ENCODE measurements at regions not wholly inside any gene's neighbourhood (a gene's known extent, or its start where the extent isn't known, plus 50 kb on each side); places are given as distances from the start of the nearest gene placed in this dataset.
"Not testable (repeated sequence)": the region's sequence is repeated elsewhere in the genome, so short reads cannot be mapped to it uniquely, and the experiment has no call there.

DNA sequence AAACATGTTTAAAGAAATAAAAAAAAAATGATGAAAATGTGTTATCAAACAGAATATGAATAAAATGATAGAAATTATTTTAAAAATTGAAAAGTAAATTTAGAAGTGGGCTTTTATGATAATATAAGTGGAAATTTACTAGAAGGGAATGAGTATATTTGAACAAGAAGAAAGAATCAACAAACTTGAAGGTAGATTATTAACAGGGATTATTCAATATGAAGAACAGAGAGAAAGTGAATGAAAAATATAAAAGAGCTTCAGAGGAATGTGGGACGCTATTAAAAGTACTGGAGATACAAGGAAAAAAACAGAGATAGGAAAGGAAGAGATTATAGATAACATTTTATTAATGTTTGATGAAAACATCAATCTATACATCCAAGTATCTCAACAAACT is 1014.4 kb upstream of the CITED2 start:
- DNase-seq, result no peak

- DNase-seq, result no peak
These were observed 1013.8 kb upstream of the CITED2 start for GRCh38 chr6:140388192-140388802.

DNA sequence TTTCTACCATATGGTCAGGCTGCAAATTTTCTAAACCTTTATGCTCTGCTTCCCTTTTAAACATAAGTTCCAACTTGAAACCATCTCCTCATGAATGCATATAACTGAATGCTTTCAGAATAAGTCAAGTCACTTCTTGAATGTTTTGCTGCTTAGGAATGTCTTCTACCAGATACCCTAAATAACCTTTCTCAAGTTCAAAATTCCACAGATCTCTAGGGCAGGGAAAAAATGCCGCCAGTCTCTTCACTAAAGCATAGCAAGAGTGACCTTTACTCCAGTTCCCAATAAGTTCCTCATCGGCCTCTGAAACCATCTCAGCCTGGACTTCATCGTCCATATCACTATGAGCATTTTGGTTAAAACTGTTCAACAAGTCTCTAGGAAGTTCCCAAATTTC is 1011.2 kb upstream of the CITED2 start:
- no peak for DNase-seq

- no peak for DNase-seq
These were observed 1007.9 kb upstream of the CITED2 start for GRCh38 chr6:140382355-140382754.

GRCh38 chr6:140380427-140381218 is 1006.2 kb upstream of the CITED2 start:
- DNase-seq, result no peak

DNA sequence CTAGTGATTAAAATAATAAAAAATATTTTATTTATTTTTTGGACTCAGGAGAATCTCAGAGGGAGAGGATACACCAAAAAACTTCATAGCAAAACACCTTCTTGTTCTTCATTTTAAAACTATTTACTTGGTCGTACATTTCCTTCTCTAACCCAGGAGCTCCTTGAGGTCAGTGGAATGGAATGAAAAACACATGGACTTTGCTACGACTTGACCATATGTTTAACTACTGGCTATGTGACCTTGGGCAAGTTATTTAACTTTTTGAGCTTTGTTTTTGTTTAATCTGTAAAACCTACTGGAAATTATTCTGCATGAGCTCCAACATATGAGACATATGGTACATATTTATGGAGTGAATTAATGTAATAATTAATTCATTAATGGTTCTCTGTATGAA is 1005.5 kb upstream of the CITED2 start:
- DNase-seq, result no peak

GRCh38 chr6:140376209-140376608 is 1001.8 kb upstream of the CITED2 start:
- DNase-seq, result no peak

DNA sequence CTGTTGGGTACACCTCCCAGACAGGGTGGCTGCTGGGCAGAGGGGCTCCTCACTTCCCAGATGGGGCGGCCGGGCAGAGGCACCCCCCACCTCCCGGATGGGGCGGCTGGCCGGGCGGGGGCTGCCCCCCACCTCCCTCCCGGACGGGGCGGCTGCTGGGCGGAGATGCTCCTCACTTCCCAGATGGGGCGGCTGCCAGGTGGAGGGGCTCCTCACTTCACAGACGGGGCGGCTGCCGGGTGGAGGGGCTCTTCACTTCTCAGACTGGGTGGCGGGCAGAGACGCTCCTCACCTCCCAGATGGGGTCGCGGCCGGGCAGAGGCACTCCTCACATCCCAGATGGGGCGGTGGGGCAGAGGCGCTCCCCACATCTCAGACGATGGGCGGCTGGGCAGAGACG is 999.3 kb upstream of the CITED2 start:
- DNase-seq, result not testable (repeated sequence)

DNA sequence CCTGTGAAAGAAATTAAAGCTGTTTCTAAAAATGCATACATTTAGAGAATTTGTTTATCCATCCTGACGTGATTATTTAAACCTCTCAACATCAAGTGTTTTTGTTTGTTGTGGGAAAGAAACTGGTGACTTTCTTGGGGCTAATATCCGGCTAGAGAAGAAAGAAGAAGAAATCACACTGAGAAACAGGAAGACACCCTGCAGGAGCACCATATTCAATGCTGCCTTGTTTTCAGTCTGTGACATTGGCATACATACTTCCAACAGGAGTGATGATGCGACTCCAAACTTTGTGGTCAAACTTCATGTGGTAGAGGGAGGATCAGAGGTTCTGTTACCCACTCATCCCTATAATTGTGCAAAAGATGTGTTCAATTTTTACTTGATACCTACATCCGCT is 997.6 kb upstream of the CITED2 start:
- DNase-seq, result no peak

DNA sequence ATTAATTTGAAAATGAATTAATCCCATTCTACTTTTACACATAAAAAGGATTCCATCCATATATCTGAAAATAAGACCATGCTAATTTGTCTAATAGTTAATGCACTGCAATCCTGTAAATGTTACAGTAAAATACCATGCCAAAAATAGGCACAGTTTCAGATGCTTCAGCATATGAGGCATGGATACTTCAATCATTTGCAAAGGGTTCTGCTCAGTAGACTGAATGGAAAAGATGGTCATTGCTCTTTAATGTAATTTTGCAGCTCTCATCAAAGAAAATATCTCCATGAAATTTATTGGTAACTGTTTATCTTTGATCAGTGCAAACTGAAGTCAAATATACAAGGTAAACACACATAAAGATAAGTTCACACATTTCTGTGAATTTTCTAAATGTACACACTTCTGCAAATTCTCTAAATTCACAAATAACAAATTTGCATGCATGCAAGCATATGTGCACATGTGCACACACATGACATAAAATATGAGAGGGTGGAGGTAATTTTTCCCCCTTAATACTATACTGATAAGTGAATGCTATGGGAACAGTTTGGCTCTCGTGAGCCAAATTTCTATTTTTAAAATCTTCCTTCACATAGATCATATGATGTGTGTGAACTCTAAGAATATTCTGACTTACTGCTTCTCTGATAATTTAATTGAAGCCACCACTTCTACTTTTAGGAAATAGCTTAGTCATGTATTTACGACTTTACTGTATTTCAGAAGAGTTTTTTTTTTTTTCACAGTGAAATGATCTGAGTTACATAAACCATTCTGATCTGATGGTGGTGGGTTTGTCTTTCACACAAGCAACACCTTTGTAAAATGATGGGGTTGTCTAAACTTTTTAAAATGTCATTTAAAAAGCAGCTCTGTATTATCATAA is 996.8 kb upstream of the CITED2 start:
- DNase-seq, result no peak

GRCh38 chr6:140370441-140370840 is 996.0 kb upstream of the CITED2 start:
- DNase-seq, result no peak

GRCh38 chr6:140366991-140367390 is 992.5 kb upstream of the CITED2 start:
- no peak for DNase-seq

DNA sequence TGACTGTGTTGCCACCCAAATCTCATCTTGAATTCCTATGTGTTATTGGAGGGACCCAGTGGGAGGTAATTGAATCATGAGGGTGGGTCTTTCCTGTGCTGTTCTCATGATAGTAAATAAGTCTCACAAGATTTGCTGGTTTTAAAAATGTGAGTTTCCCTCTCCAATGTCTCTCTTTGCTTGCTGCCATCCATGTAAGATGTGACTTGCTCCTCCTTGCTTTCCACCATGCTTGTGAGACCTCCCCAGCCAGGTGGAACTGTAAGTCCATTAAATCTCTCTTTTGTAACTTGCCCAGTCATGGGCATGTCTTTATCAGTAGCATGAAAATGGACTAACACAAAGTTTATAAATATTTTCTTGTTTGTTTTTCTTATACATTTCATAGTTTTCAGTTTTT is 990.5 kb upstream of the CITED2 start:
- no peak for DNase-seq

DNA sequence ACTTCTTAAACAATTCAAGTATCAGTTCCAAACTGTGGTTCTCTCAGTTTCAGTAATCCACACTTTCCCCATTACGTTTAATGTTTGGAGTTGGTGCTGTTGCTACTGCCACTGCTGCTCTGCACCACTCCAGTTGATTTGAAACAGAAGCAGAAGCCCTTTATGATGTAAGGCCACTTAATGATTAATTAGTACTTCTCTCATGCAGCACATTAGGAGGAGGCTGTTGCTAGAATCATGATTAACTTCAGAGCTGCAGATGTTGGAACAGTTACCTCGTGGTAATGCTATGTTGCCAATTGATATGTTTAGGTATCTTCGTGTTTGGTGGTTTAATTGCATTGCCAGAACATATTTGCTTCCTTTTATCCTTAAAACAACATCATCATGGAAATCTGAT is 986.2 kb upstream of the CITED2 start:
- no peak for DNase-seq

GRCh38 chr6:140355476-140355875 is 981.0 kb upstream of the CITED2 start:
- DNase-seq, result no peak

- no peak for DNase-seq
These were observed 979.8 kb upstream of the CITED2 start for GRCh38 chr6:140354296-140354695.

DNA sequence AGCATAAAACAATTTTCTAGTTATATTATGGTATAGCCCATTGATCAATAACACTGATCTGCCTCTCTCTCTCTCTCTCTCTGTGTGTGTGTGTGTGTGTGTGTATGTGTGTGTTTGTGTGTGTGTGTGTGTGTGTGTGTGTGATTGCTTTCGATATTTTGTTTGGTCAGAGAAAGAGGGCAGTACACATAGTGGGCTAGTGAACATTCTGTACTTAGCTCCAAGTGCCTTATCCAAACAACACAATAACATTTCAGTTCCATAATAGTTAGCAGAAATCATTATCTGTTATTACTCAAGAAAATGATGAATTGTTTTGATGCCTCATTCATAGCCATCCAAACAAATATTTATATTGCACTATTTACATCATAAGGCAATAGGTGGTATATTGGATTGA is 979.1 kb upstream of the CITED2 start:
- no peak for DNase-seq

GRCh38 chr6:140346428-140346827 is 972.0 kb upstream of the CITED2 start:
- no peak for DNase-seq

DNA sequence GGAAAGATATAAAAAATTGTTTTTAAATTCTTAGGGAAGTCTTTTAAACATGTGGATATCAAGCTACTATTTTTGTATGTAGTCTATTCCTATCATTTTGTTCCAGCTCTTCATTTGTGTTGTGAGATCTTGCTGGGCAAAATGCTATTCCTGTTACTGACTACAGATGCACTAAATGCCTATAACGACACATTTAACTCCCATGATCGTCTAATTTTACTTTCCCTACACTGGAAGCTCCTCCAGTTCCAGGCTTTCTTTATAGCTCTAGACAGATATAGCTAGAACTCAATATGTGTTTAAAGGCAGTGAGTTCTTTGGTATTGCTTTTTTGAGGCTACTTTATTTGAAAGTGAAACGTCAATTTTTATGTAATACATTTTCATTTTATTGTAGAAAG is 971.5 kb upstream of the CITED2 start:
- no peak for DNase-seq

GRCh38 chr6:140344142-140344913 is 969.9 kb upstream of the CITED2 start:
- DNase-seq, result no peak

- DNase-seq, result no peak
These were observed 968.7 kb upstream of the CITED2 start for GRCh38 chr6:140343128-140343527.

GRCh38 chr6:140341272-140341671 is 966.8 kb upstream of the CITED2 start:
- DNase-seq, result no peak

DNA sequence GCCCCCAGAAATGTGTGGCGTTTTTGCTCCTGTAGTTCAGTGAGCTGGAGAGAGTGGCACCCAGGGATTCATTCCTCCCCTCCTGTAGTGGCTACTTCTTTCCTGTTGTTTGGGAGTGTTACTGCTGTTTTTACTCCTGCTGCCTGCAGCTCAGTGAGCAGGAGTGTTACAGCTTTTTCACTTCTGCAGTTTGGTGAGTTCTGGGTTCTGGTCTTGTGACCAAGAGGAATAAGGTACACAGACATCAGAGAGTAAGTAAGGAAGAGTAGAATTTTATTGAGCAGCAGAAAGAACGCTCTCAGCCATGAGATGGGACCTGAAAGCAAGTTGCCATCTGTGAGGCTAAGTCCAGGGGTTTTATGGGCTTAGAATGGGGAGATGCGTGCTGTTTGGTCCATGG is 966.3 kb upstream of the CITED2 start:
- DNase-seq, result no peak
